HUDEP-2 (cell line): ENCODE measurements at regions not wholly inside any gene's neighbourhood (a gene's known extent, or its start where the extent isn't known, plus 50 kb on each side); places are given as distances from the start of the nearest gene placed in this dataset.

Experiments
- DNase-seq, 76 experiments: peaks; one replicate each; lab custom pipeline; 2025; ENCODE audit not compliant: unreplicated experiment in 76 of 76; lab: John Stamatoyannopoulos, UW

- DNase-seq: no peak
Observed at GRCh38 chr3:83882701-83883100, 1076.1 kb upstream of the CADM2 start.

- DNase-seq: no peak
Observed at GRCh38 chr3:83890039-83890762, 1068.6 kb upstream of the CADM2 start.

DNA sequence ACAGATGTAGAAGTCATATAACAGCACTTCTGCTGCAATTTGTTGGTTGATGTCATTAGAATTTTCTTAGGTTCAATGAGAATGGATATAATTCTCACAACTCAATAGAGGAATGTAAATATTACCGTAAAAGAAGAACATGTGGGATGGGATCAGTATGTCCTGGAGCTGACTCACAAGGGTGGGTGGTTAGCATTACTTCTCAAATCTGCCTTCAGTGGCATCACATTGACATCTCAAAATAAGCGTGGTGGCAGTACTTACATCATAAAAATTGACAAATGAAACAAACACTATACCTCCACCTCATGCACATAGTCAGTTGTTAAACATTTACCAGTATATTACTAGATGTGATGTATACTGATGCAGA is 1068.0 kb upstream of the CADM2 start:
- DNase-seq: no peak

DNA sequence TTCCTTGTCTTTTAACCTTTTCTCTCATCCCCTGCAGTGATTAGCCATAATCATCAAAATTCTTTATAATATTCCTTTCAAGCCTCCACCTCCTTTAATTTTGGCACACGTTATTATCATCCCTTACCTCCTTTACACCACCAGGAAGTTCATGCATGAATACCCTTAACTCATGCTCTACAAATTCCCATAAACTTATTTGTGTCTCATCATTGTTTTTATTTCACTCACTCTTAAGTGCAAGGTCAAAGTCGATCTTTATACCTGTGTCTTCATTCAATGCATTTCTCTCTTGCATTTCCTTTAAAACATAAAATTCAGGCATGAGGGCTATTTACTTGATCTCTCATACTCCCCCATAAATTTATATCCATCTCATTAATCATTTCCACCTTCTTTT is 1064.6 kb upstream of the CADM2 start:
- DNase-seq: no peak

- no peak for DNase-seq
Observed at GRCh38 chr3:83895892-83896291, 1062.9 kb upstream of the CADM2 start.

DNA sequence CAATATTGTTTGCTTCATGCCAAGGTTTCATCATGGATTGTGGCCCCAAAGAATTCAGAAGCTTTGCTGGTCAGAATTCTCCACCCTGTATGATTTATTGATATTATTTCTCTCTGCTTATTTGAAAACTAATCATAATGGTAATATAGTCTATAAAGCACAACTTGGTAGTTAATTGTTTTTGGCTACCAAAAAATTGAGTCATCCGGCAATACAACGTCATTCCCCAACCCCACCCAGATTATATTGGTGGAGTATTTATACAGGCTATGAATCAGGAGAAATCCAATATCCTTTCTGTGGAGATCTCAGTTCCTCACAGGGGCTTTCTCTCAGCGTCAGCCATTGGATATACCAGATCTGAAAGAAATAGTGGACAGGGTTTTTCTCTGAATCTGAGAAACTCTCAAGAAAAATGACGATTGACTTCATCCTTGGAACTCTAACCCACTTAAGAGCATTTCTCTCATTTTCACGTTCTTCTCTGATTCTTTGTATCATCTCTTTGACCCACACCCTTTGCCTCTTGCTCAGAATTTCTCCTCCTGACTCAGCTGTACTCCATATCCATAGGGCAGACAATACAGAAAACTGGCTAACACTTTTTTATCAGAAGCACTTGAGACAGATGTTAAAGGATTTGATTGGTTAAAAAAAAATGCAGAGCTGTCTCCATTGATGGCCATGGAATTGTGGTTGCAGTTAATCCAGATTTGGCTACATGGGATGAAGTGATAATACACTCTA is 1055.8 kb upstream of the CADM2 start:
- DNase-seq: no peak

GRCh38 chr3:83913381-83913780 is 1045.4 kb upstream of the CADM2 start:
- no peak for DNase-seq

- no peak for DNase-seq
Observed at GRCh38 chr3:83926291-83926690, 1032.5 kb upstream of the CADM2 start.

GRCh38 chr3:83928391-83928790 is 1030.4 kb upstream of the CADM2 start:
- peak in 15 of 76 experiments; percentile 0 to 58 (median 8) for DNase-seq

- no peak for DNase-seq
Observed at GRCh38 chr3:83928903-83929302, 1029.9 kb upstream of the CADM2 start.

DNA sequence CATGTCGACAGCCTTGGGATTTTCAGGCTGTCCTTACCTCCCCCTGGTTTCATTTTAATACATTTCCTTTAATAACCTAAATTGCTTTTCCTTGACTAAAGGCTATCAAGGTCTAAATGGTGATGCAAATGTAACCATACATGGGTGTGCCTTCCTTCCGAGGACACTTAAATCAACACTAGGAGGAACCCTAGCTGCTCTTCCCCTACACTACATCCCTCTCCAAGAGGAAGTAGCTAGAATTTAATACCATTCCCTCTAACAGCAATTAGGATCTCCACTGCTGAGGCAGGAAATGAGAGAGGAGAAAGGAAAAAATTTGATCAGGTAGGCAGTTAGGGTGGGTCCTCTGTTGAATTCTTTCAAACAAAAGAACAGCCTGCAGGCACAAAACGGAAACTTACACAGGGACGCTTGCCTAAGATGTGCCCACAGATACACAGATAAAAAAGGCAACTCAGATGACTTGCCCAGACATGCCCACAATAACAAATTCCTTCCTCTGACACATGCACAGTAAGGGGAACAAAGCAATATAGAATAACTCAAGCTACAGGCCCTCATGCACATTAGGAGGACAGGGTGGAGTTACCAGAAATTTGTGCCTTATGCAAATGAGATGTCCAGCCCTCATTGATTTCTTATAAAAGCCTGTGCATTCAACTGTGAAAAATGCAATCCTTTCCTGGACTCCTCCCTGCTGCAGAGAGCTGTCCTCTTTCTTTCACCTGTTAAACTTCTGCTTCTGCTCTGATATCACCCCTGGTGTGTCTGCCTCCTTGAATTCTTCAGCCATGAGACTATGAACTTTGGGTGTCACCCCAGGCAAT is 1024.4 kb upstream of the CADM2 start:
- DNase-seq: peak in 7 of 76 experiments; percentile 22 to 54 (median 36)

GRCh38 chr3:83938491-83938890 is 1020.3 kb upstream of the CADM2 start:
- DNase-seq: no peak

DNA sequence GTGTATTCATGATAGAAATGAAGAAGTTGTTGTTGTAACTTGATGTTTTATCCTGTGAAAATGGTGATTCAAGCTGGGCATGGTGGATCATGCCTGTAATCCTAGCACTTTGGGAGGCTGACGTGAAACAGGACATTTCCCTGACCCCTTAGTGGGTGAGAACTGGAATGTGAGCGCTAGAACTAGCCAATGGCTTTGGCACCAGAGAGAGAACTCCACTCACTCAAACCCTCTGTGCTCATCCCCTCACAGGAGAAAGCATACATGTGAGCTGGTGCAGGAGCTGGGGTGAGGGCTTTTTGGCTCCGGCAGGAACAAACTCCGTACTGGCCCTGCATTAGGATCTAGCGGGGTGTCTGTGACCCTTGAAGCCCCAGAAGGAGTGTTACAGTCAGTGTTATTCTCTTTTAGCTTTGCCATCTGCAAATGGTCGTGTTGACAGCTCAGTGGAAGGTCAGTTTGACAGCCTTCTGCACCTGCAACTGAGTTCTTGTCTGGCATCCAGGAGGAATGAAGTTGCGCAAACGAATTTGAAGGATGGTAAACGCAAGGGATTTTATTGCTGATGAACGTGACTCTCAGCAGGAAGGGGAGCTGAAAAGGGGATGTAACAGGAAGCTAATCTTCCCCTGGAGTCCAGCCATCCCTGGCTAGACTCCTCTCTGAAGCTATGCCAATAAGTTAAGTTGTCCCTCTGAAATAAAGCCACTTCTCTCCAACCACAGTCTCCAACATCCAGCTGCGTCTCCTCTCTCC is 1016.6 kb upstream of the CADM2 start:
- DNase-seq: peak in 1 of 76 experiments; percentile 2

DNA sequence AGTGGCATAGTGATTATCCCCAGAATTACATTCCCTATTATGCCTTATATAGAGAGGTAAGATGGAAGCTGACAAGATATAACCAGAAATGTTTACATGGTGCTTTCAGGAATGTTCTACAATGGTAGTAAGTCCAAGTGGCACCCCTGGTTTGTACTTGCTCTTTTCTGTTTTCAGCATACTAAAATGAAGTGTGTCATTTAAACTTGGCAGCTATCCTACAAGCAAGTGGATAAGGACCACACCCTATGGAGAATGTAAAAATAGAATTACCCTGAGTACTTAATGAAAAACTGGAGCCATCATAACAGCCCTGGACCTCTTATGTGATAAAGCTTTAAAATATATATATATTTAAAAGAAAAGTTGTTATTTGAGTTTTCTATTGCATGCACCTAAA is 1012.7 kb upstream of the CADM2 start:
- peak in 4 of 76 experiments; percentile 0 to 52 (median 9) for DNase-seq

DNA sequence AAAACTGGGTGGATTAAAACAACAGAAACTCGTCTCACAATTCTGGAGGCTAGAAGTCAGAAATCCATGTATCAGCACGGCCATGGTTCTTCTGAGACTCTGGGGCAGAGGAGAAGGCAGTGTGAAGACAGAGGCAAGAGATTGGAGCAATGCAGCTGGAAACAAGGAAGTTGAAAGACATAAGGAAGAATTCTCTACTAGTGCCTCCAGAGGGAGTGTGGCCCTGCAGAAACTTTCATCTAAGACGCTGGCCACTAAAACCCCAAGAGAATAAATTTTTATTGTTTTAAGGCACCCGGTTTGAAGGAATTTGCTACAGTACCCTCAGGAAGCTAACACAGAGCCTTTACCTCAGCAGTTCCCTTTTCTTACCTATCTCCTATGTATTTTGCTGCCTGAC is 1012.2 kb upstream of the CADM2 start:
- DNase-seq: peak in 1 of 76 experiments; percentile 8

- no peak for DNase-seq
Observed at GRCh38 chr3:83948771-83949170, 1010.0 kb upstream of the CADM2 start.

- DNase-seq: no peak
Observed at GRCh38 chr3:83953417-83954089, 1005.2 kb upstream of the CADM2 start.

DNA sequence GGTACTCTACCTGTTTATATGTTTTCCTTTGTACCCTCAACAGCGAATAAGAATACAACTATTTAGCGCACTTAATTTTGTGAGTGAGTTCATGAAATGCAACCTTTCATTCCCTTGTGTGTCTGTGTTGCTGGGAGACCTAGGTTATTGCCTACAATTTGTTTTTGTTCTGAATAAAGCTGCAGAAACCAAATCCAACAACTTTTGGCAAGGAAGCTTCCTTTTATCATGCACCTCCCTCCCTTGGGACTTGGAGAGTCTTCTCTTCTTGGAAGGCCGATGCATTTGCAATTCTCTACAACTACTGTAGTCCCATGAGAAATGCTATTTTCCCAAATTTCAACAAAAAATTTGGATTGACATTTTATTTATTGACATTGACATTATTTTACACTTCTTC is 1002.4 kb upstream of the CADM2 start:
- DNase-seq: no peak

DNA sequence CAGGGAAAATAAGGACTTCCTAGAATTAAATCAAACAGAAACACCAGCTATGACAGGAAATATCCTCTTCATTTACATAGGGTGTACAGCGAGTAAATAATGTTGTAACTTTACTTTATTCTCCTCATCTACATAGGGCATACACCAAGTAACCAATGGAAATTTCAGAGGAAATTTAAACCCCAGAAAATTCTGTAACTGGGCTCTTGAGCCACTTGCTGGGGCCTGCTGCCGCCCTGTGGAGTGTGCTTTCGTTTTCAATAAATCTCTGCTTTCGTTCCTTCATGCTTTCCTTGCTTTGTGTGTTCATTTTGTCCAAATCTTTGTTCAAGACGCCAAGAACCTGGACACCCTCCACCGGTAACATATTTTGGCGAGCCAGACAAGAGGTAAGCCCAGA is 990.4 kb upstream of the CADM2 start:
- peak in 1 of 76 experiments; percentile 1 for DNase-seq

- no peak for DNase-seq
Observed at GRCh38 chr3:83971666-83972065, 987.1 kb upstream of the CADM2 start.
